Right lobe of liver (tissue), 6 donors: ENCODE measurements at regions not wholly inside any gene's neighbourhood (a gene's known extent, or its start where the extent isn't known, plus 50 kb on each side); places are given as distances from the start of the nearest gene placed in this dataset.

Experiments used
- ATAC-seq, 4 donors: fragments of 200-7000 bp; cut with Tn5 transposase; one replicate each; pipeline ENCODE4 v1.9.1; 2020; ENCODE audit warnings: mild to moderate bottlenecking in 4 of 4, moderate library complexity in 4 of 4
- DNase-seq, 3 donors: peaks; one replicate each; pipeline ENCODE4 v3.0.0-alpha.2; 2020
- H3K27ac ChIP-seq, 3 donors: fragments of 200-600 bp; one replicate each; pipeline ENCODE4 v1.8.0; 2022
- H3K27me3 ChIP-seq, 2 donors: fragments of 200-600 bp; one replicate each; pipeline ENCODE4 v1.8.0; 2022
- H3K36me3 ChIP-seq, 4 donors: fragments of 200-600 bp; sonication (generic) in 1 of 4; one replicate each; pipeline versions ENCODE4 v1.5.1 to v1.8.0; 2017 to 2022; ENCODE audit warnings: control low read depth in 1 of 4
- H3K4me1 ChIP-seq, 4 donors: fragments of 200-600 bp; sonication (generic) in 1 of 4; one replicate each; pipeline versions ENCODE4 v1.5.1 to v1.8.0; 2017 to 2022; ENCODE audit warnings: control low read depth in 1 of 4
- H3K4me3 ChIP-seq, 3 donors: fragments of 200-600 bp; one replicate each; pipeline ENCODE4 v1.8.0; 2022
- H3K9me3 ChIP-seq, 4 donors: fragments of 200-600 bp; sonication (generic) in 1 of 4; one replicate each; pipeline versions ENCODE4 v1.5.1 to v1.8.0; 2017 to 2022; ENCODE audit warnings: control low read depth in 1 of 4
- POLR2A ChIP-seq: fragments of 450-650 bp; IDR thresholded peaks from one replicate; pipeline ENCODE4 v1.6.1; 2017; ENCODE audit warnings: antibody characterized with exemption, mild to moderate bottlenecking
- WGBS: methylation state at CpG from one replicate; pipeline ENCODE4 v1.1.6; 2018; ENCODE audit warnings: low coverage, low lambda C conversion rate; ENCODE audit not compliant: insufficient coverage; ENCODE audit errors: missing lambda C conversion rate; 5-methylcytosine and 5-hydroxymethylcytosine counted together
- intact Hi-C, 2 donors: fragments of 100-400 bp; cut with DNase I; formaldehyde crosslinking; loops; one replicate each; pipeline versions ENCODE4 v1.11.2 to v1.14.1; 2022
- TF ChIP-seq, protein P1 (sequence below), 4 donors: fragments of 200-600 bp in 3 of 4; fragments of 450-650 bp in 1 of 4; IDR thresholded peaks; one replicate each; pipeline versions ENCODE4 v1.5.1 to v1.8.0; 2016 to 2022; ENCODE audit warnings: antibody characterized with exemption in 4 of 4, mild to moderate bottlenecking in 2 of 4
- donor health status: DM: no; HTN: yes; CAD: no.
- donor health status: DM: no; HTN: no; CAD: no.
- donor health status: DM: no; HTN: no; CAD: no.
- donor health status: DM: no; HTN: yes; CAD: no.
- donor health status: DM: no; HTN: yes; CAD: no.

DNA sequence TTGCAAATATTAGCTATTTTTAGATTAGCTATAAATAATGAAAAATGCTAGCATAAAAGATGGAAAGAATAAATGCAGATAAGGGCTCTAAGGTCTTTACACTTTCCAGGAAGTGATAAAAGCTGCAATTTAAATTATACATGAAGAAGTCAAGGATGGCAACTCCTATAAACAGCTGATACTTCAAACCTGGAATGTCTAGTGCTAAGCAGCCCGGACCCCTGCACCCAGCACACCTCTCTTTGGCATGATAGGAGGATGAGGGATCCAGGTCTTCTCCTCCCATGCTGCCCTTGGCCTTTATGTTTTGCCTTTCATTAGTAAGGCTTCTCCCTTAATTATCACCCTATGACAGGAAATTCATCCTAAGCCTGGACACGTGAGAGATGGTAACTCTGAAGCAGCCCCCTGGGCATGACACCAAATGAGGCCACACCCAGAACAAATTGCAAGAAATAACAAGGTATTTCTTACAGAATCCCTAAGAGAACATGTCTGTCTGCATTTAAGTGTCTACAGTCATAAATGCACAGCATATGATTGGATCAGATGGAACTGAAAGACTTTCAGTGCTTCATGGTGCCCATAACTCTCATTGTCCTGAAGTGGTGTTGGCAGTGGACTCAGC is 158.3 kb upstream of the PRSS1 start:
- no peak overlapping the region for H3K4me3 ChIP-seq
- H3K27ac ChIP-seq: no peak overlapping the region
- WGBS: 46% methylated on average over 2 of the region's 2 CpGs
- DNase-seq (no peak), ATAC-seq (no peak)
- intact Hi-C loops: no loop called here
- H3K9me3 ChIP-seq: no peaks in the 10 kb centered on the region
- no peaks in the 10 kb centered on the region for H3K27me3 ChIP-seq
- no peak for TF ChIP-seq POLR2A
- TF ChIP-seq, protein P1, sequence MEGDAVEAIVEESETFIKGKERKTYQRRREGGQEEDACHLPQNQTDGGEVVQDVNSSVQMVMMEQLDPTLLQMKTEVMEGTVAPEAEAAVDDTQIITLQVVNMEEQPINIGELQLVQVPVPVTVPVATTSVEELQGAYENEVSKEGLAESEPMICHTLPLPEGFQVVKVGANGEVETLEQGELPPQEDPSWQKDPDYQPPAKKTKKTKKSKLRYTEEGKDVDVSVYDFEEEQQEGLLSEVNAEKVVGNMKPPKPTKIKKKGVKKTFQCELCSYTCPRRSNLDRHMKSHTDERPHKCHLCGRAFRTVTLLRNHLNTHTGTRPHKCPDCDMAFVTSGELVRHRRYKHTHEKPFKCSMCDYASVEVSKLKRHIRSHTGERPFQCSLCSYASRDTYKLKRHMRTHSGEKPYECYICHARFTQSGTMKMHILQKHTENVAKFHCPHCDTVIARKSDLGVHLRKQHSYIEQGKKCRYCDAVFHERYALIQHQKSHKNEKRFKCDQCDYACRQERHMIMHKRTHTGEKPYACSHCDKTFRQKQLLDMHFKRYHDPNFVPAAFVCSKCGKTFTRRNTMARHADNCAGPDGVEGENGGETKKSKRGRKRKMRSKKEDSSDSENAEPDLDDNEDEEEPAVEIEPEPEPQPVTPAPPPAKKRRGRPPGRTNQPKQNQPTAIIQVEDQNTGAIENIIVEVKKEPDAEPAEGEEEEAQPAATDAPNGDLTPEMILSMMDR (IDR thresholded peaks at IDR 0.05): no peak
- peaks cover 0 to 9% (median 3%) of the 10 kb centered on the region in 4 donors for H3K4me1 ChIP-seq
- H3K36me3 ChIP-seq: no peaks in the 10 kb centered on the region

DNA sequence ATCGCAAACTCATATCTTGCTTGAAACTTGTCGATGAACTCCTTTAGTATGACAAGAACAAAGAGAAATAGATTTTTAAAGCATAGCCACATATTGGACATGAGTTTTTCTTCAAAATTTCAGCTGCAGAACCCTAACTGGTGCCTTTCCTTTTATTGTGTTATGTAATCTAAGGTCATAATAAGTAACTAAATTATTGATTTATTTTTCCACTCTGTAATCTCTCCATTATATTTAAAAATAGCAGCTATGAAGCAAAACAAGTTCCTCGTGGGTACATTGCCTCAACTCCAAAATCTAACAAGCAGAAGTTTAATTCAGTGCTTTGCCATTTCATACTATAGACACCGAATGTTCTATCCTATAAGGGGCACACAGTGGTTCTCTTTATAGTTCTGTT is 159.2 kb upstream of the PRSS1 start:
- Histone ChIP-seq H3K4me3 (no peak overlapping the region), H3K27ac (no peak overlapping the region), H3K36me3 (no peaks in the 10 kb centered on the region), H3K27me3 (no peaks in the 10 kb centered on the region), H3K4me1 (peaks cover 0 to 9% (median 3%) of the 10 kb centered on the region in 4 donors), H3K9me3 (no peaks in the 10 kb centered on the region)
- intact Hi-C loops: no loop called here
- ATAC-seq (peak; percentile 34 to 60 (median 50)), DNase-seq (no peak)
- 61% methylated on average over 4 of the region's 4 CpGs for WGBS
- TF ChIP-seq, protein P1 (IDR thresholded peaks at IDR 0.05): no peak
- TF ChIP-seq POLR2A: no peak

DNA sequence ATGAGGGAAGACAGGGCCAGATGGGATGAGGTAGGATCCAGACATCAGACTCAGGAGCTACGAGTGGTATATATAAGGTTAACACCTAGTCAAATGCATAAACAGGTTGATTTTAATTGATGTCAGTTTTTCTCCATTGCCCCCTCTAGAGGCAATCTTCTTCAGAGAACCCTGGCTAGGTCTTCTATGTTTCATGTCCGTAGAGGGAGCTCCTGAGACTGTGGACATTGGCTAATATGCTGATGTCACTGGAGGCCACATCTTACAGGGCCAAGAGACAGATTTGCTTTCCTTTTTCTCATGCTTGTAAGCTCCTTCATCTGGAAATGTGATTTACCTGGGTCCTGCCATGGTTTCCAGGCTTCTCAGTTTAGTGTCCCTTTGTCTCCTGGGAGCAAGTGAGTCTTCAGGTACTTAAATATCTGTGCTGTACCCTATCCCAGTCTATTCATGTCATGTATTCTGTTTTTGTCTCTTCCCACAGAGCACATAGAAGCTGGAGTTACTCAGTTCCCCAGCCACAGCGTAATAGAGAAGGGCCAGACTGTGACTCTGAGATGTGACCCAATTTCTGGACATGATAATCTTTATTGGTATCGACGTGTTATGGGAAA is 161.6 kb upstream of the PRSS1 start:
- Histone ChIP-seq H3K36me3 (no peaks in the 10 kb centered on the region), H3K27ac (no peak overlapping the region), H3K27me3 (no peaks in the 10 kb centered on the region), H3K4me3 (no peak overlapping the region), H3K4me1 (peaks cover 0 to 9% (median 3%) of the 10 kb centered on the region in 4 donors), H3K9me3 (no peaks in the 10 kb centered on the region)
- peak; percentile 72 to 98 (median 94) for ATAC-seq
- intact Hi-C loops: no loop called here
- TF ChIP-seq, protein P1 (IDR thresholded peaks at IDR 0.05): peak in 3 of 4 donors; percentile 60 to 72 (median 63)
- no peak for TF ChIP-seq POLR2A
- 47% methylated on average over 5 of the region's 5 CpGs for WGBS
- no peak for DNase-seq

DNA sequence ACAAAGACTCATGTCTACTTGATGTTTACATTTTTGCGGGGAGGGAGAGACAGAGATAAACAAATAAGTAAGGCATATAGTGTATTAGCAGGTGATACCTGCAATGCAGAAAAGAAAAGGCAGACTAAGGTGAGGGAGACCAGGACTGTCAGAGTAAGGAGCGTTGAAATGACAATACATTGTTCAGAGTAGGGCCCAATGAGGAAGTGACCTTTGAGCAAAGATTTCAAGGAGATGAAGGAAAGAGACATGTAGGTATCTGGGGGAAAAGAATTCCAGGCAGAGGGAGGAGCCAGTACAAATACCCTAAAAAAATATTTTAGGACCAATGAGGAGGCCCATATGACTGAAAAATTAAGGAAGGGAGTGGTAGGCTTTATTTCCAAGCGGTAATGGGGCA is 162.7 kb upstream of the PRSS1 start:
- Histone ChIP-seq H3K9me3 (no peaks in the 10 kb centered on the region), H3K4me1 (peaks cover 0 to 9% (median 3%) of the 10 kb centered on the region in 4 donors), H3K27me3 (no peaks in the 10 kb centered on the region), H3K27ac (no peak overlapping the region), H3K36me3 (no peaks in the 10 kb centered on the region), H3K4me3 (no peak overlapping the region)
- no peak for ATAC-seq
- intact Hi-C loops: no loop called here
- no peak for DNase-seq
- 83% methylated on average over 3 of the region's 3 CpGs for WGBS
- no peak for TF ChIP-seq POLR2A
- TF ChIP-seq, protein P1 (IDR thresholded peaks at IDR 0.05): no peak
